B cell (primary cell): ENCODE measurements at regions not wholly inside any gene's neighbourhood (a gene's known extent, or its start where the extent isn't known, plus 50 kb on each side); places are given as distances from the start of the nearest gene placed in this dataset.

Source experiments
- ATAC-seq: fragments of 200-7000 bp; cut with Tn5 transposase; one replicate; pipeline ENCODE4 v1.10.0; 2021; ENCODE audit warnings: low read depth, mild to moderate bottlenecking, moderate number of reproducible peaks, moderate library complexity
- CTCF ChIA-PET: fragments of 350-600 bp; sonication (Branson Sonifier 250); formaldehyde crosslinking; loops from one replicate; lab custom pipeline; 2021; ENCODE audit warnings: antibody characterized with exemption, inconsistent platforms; lab: Charles Lee
- POLR2A ChIA-PET: fragments of 350-600 bp; sonication (Branson Sonifier 250); formaldehyde crosslinking; loops from one replicate; lab custom pipeline; 2021; ENCODE audit warnings: antibody characterized with exemption; lab: Charles Lee
- DNase-seq: peaks from one replicate; pipeline ENCODE4 v3.0.0; 2013
- H2AFZ ChIP-seq: 2 replicates; pipeline ENCODE4 v1.6.1; 2012; ENCODE audit warnings: mild to moderate bottlenecking, low read depth, low read length; ENCODE audit not compliant: insufficient read depth, poor library complexity, severe bottlenecking
- H3K27ac ChIP-seq, 2 donors: 1 replicate in 1 of 2; 2 replicates in 1 of 2; pipeline ENCODE4 v1.5.1; 2012 to 2013; ENCODE audit warnings: low read length in 2 of 2, mild to moderate bottlenecking in 2 of 2, moderate library complexity in 1 of 2
- H3K27me3 ChIP-seq, 4 experiments: fragments of 200-600 bp in 1 of 4; sonication (generic) in 1 of 4; replicated peaks in 1 of 4; 1 replicate in 2 of 4; 2 replicates in 2 of 4; pipeline versions ENCODE4 v1.6.1 to v1.7.0; 2013 to 2016; ENCODE audit warnings: low read length in 3 of 4, mild to moderate bottlenecking in 2 of 4, mixed read lengths in 1 of 4, moderate library complexity in 1 of 4; ENCODE audit not compliant: insufficient read depth in 4 of 4, control insufficient read depth in 3 of 4; ENCODE audit errors: control extremely low read depth in 1 of 4
- H3K36me3 ChIP-seq, 2 experiments: replicated peaks in 1 of 2; 1 replicate in 1 of 2; 2 replicates in 1 of 2; pipeline versions ENCODE4 v1.6.1 to v1.7.1; 2013; ENCODE audit warnings: low read length in 1 of 2; ENCODE audit not compliant: insufficient read depth in 2 of 2, control insufficient read depth in 1 of 2; ENCODE audit errors: control extremely low read depth in 1 of 2, extremely low read depth in 1 of 2
- H3K4me1 ChIP-seq, 2 donors: fragments of 200-600 bp in 1 of 2; sonication (generic) in 1 of 2; 1 replicate in 1 of 2; 2 replicates in 1 of 2; pipeline versions ENCODE4 v1.5.1 to v1.6.1; 2013 to 2017; ENCODE audit warnings: low read length in 2 of 2; ENCODE audit not compliant: control insufficient read depth in 2 of 2, insufficient read depth in 2 of 2
- H3K4me2 ChIP-seq: replicated peaks from 2 replicates; pipeline ENCODE3; 2012; ENCODE audit warnings: mild to moderate bottlenecking, low read depth, low read length; ENCODE audit not compliant: poor library complexity, severe bottlenecking
- H3K4me3 ChIP-seq, 5 experiments: fragments of 200-600 bp in 1 of 5; sonication (generic) in 1 of 5; 1 replicate in 3 of 5; 2 replicates in 2 of 5; pipeline versions ENCODE4 v1.5.1 to v1.7.0; 2011 to 2016; ENCODE audit warnings: low read length in 4 of 5, mild to moderate bottlenecking in 4 of 5, low read depth in 2 of 5, control low read depth in 1 of 5, moderate library complexity in 1 of 5; ENCODE audit not compliant: insufficient read depth in 1 of 5; ENCODE audit errors: control extremely low read depth in 1 of 5, extremely low read depth in 1 of 5
- H3K79me2 ChIP-seq: fragments of 200-600 bp; sonication (generic); one replicate; pipeline ENCODE4 v1.6.0; 2016; ENCODE audit warnings: low read length; ENCODE audit not compliant: control insufficient read depth, insufficient read depth
- H3K9ac ChIP-seq: fragments of 200-600 bp; sonication (generic); 2 replicates; pipeline ENCODE4 v1.6.1; 2017; ENCODE audit warnings: mild to moderate bottlenecking, low read length, moderate library complexity
- H3K9me3 ChIP-seq, 3 donors: one replicate each; pipeline versions ENCODE4 v1.6.1 to v1.7.1; 2013; ENCODE audit warnings: low read length in 2 of 3; ENCODE audit not compliant: control insufficient read depth in 2 of 3, insufficient read depth in 1 of 3; ENCODE audit errors: control extremely low read depth in 1 of 3
- H4K20me1 ChIP-seq: 2 replicates; pipeline ENCODE4 v1.6.0; 2012; ENCODE audit warnings: mild to moderate bottlenecking, low read length; ENCODE audit not compliant: insufficient read depth, control insufficient read depth, poor library complexity, severe bottlenecking
- H3K27ac Mint-ChIP-seq: one replicate; pipeline ENCODE4 v1.8.0; 2021; ENCODE audit warnings: mixed read lengths
- H3K27me3 Mint-ChIP-seq: one replicate; pipeline ENCODE4 v1.8.0; 2021; ENCODE audit warnings: mixed read lengths
- H3K4me1 Mint-ChIP-seq: one replicate; pipeline ENCODE4 v1.8.0; 2021; ENCODE audit warnings: mixed read lengths
- H3K4me3 Mint-ChIP-seq: one replicate; pipeline ENCODE4 v1.8.0; 2021; ENCODE audit warnings: mixed read lengths
- H3K9me3 Mint-ChIP-seq: one replicate; pipeline ENCODE4 v1.8.0; 2022; ENCODE audit warnings: mixed read lengths; ENCODE audit not compliant: insufficient read depth
- EZH2 ChIP-seq: IDR thresholded peaks from 2 replicates; pipeline ENCODE4 v1.6.1; 2012; ENCODE audit warnings: borderline replicate concordance, low read depth, mild to moderate bottlenecking, moderate library complexity, low read length; ENCODE audit not compliant: insufficient read depth, poor library complexity, severe bottlenecking
- WGBS: methylation state at CpG from one replicate; pipeline ENCODE4 v1.1.5; 2013; ENCODE audit warnings: missing lambda C conversion rate; ENCODE audit not compliant: insufficient coverage; 5-methylcytosine and 5-hydroxymethylcytosine counted together
- intact Hi-C: fragments of 100-400 bp; cut with micrococcal nuclease; formaldehyde crosslinking; loops from one replicate; pipeline ENCODE4 v1.10.0; 2022
- TF ChIP-seq, protein P1 (sequence below): fragments of 200-600 bp; IDR thresholded peaks from one replicate; pipeline ENCODE4 v1.8.0; 2022; ENCODE audit warnings: antibody characterized with exemption, mild to moderate bottlenecking

DNA sequence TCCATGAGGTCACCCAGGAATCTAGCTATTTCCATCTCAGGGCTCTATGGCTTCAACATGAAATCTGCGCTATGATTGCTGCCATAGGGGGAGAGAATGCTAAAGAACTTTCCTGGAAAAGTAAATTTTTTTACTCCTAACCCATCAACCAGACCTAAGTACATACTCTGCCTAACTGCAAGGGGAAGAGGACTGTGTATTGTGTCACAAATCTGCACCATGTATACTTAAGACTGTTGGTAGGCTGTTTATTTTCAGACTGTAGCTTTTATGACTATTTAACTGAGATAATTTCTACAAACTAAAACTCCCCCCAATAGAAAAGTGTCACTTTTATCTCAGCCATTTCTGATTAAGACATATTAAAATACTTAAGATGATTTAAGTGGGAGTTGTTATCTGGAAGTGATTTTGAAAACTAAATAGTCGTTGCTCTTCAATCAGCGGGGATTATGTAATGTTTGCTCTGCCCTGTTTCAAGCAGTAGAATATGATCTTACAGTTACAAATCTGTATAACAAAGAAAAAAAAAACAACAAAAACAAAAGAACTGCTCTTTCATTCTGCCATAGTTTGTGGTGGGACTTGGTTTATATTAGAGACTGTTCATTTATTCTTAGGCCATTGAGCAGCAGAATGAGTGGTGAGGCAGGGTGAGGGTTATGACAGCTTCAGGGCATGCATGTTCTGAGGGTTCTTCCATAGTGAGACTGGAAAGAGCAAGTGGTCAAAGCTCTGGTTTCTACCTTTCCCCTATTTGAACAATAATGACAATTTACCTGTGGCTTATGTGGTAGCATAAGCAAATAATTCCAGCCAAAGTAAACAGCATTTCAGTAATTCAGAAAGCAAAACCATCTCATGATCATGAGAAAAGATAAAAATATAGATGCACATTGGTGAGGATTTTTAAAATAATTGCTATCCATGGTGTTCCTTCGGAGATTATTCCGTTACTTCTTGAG is 126.3 kb upstream of the CEP162 start:
- H3K4me3 Mint-ChIP-seq: no peak overlapping the region
- Histone ChIP-seq H3K9ac (no peak overlapping the region), H3K4me3 (no peak overlapping the region), H3K27me3 (no peaks in the 10 kb centered on the region), H3K36me3 (no peaks in the 10 kb centered on the region), H3K4me2 (no peak overlapping the region), H2AFZ (no peak overlapping the region), H3K4me1 (no peaks in the 10 kb centered on the region), H3K79me2 (no peaks in the 10 kb centered on the region), H3K27ac (no peak overlapping the region), H3K9me3 (no peaks in the 10 kb centered on the region), H4K20me1 (no peaks in the 10 kb centered on the region)
- ATAC-seq: no peak
- DNase-seq: no peak
- intact Hi-C loops: no loop called here
- H3K9me3 Mint-ChIP-seq: peaks cover 2% of the 10 kb centered on the region
- H3K27me3 Mint-ChIP-seq: no peaks in the 10 kb centered on the region
- no peaks in the 10 kb centered on the region for H3K4me1 Mint-ChIP-seq
- POLR2A ChIA-PET: no interaction called here
- H3K27ac Mint-ChIP-seq: no peak overlapping the region
- TF ChIP-seq, protein P1, sequence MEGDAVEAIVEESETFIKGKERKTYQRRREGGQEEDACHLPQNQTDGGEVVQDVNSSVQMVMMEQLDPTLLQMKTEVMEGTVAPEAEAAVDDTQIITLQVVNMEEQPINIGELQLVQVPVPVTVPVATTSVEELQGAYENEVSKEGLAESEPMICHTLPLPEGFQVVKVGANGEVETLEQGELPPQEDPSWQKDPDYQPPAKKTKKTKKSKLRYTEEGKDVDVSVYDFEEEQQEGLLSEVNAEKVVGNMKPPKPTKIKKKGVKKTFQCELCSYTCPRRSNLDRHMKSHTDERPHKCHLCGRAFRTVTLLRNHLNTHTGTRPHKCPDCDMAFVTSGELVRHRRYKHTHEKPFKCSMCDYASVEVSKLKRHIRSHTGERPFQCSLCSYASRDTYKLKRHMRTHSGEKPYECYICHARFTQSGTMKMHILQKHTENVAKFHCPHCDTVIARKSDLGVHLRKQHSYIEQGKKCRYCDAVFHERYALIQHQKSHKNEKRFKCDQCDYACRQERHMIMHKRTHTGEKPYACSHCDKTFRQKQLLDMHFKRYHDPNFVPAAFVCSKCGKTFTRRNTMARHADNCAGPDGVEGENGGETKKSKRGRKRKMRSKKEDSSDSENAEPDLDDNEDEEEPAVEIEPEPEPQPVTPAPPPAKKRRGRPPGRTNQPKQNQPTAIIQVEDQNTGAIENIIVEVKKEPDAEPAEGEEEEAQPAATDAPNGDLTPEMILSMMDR: no peak
- no peak for TF ChIP-seq EZH2
- WGBS: 60% methylated on average over 1 of the region's 5 CpGs
- CTCF ChIA-PET: no interaction called here

DNA sequence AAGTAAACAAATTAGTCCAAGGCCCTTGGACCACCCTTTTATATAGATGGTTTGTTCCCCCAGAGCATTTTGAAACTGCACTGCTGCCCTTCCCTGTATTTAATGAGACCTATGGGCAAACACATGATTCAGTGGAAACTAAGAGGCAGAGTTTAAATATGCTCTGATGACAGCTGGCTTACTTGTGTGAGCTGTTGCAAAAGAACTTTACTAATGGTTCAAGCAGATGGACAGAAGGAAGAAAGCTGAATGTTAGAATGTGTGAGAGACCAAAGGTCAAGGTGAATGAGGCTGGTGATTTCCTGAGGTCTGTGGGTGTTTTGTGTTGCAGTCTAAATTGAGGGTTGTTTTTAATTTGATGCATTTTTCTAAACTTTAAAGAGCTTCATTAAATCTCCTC is 123.0 kb upstream of the CEP162 start:
- TF ChIP-seq EZH2: no peak
- TF ChIP-seq, protein P1: no peak
- H3K4me3 Mint-ChIP-seq: no peak overlapping the region
- no peaks in the 10 kb centered on the region for H3K27me3 ChIP-seq
- no peaks in the 10 kb centered on the region for H3K36me3 ChIP-seq
- no peaks in the 10 kb centered on the region for H4K20me1 ChIP-seq
- no peaks in the 10 kb centered on the region for H3K4me1 ChIP-seq
- intact Hi-C loops: no loop called here
- H3K4me3 ChIP-seq: no peak overlapping the region
- no peak overlapping the region for H3K27ac ChIP-seq
- H3K79me2 ChIP-seq: no peaks in the 10 kb centered on the region
- no peak overlapping the region for H3K4me2 ChIP-seq
- POLR2A ChIA-PET: no interaction called here
- DNase-seq (no peak), ATAC-seq (no peak)
- no peak overlapping the region for H3K9ac ChIP-seq
- H3K9me3 Mint-ChIP-seq: no peaks in the 10 kb centered on the region
- H2AFZ ChIP-seq: no peak overlapping the region
- H3K27ac Mint-ChIP-seq: no peak overlapping the region
- CTCF ChIA-PET: no interaction called here
- no peaks in the 10 kb centered on the region for H3K9me3 ChIP-seq
- H3K4me1 Mint-ChIP-seq: no peaks in the 10 kb centered on the region
- no peaks in the 10 kb centered on the region for H3K27me3 Mint-ChIP-seq
